Loucy (cell line): ENCODE measurements at regions not wholly inside any gene's neighbourhood (a gene's known extent, or its start where the extent isn't known, plus 50 kb on each side); places are given as distances from the start of the nearest gene placed in this dataset.
"Not testable (repeated sequence)": the region's sequence is repeated elsewhere in the genome, so short reads cannot be mapped to it uniquely, and the experiment has no call there.

ENCODE experiments used
- H2AFZ ChIP-seq: fragments of 200-600 bp; sonication (generic); 2 replicates; pipeline ENCODE4 v1.6.0; 2016; ENCODE audit warnings: antibody characterized with exemption, mild to moderate bottlenecking, low read length, moderate library complexity
- H3F3A ChIP-seq: fragments of 200-600 bp; 2 replicates; pipeline ENCODE4 v1.6.0; 2016; ENCODE audit warnings: antibody characterized with exemption, low read depth, mild to moderate bottlenecking
- H3K27me3 ChIP-seq: fragments of 200-600 bp; sonication (generic); 2 replicates; pipeline ENCODE4 v1.6.1; 2014; ENCODE audit warnings: low read length, mild to moderate bottlenecking; ENCODE audit not compliant: insufficient read depth, poor library complexity, severe bottlenecking
- H3K36me3 ChIP-seq: fragments of 200-600 bp; sonication (generic); 2 replicates; pipeline ENCODE4 v1.6.1; 2016; ENCODE audit warnings: low read length; ENCODE audit not compliant: insufficient read depth
- H3K4me1 ChIP-seq: fragments of 200-600 bp; sonication (generic); 2 replicates; pipeline ENCODE4 v1.5.1; 2014; ENCODE audit warnings: low read length, mild to moderate bottlenecking; ENCODE audit not compliant: insufficient read depth, poor library complexity, severe bottlenecking
- H3K4me2 ChIP-seq: fragments of 200-600 bp; sonication (generic); 2 replicates; pipeline ENCODE4 v1.6.0; 2014; ENCODE audit warnings: antibody characterized with exemption, low read length, low read depth, mild to moderate bottlenecking; ENCODE audit not compliant: poor library complexity, severe bottlenecking
- H3K4me3 ChIP-seq: fragments of 200-600 bp; sonication (generic); 2 replicates; pipeline ENCODE4 v1.5.1; 2014; ENCODE audit warnings: low read length, mild to moderate bottlenecking, mixed read lengths; ENCODE audit not compliant: poor library complexity, severe bottlenecking
- H3K79me2 ChIP-seq: fragments of 200-600 bp; sonication (generic); 2 replicates; pipeline ENCODE4 v1.6.1; 2014; ENCODE audit warnings: low read length; ENCODE audit not compliant: insufficient read depth
- H3K9ac ChIP-seq: fragments of 200-600 bp; sonication (generic); 2 replicates; pipeline ENCODE4 v1.6.0; 2014; ENCODE audit warnings: mild to moderate bottlenecking, low read depth, low read length, moderate library complexity; ENCODE audit not compliant: poor library complexity, severe bottlenecking
- H3K9me2 ChIP-seq: fragments of 200-600 bp; sonication (generic); replicated peaks from 2 replicates; pipeline ENCODE4 v1.6.1; 2016; ENCODE audit warnings: low read depth, low read length, mixed read lengths
- H3K9me3 ChIP-seq: fragments of 200-600 bp; sonication (generic); 2 replicates; pipeline ENCODE4 v1.6.1; 2014; ENCODE audit warnings: mild to moderate bottlenecking, antibody characterized with exemption, low read length, low read depth; ENCODE audit not compliant: insufficient read depth
- H4K20me1 ChIP-seq: fragments of 200-600 bp; sonication (generic); 2 replicates; pipeline ENCODE4 v1.6.0; 2014; ENCODE audit warnings: antibody characterized with exemption, low read length, mild to moderate bottlenecking; ENCODE audit not compliant: insufficient read depth, poor library complexity, severe bottlenecking
- EZH2phosphoT487 ChIP-seq: fragments of 200-600 bp; IDR thresholded peaks from 2 replicates; pipeline ENCODE4 v1.6.1; 2018; ENCODE audit warnings: antibody characterized with exemption, mild to moderate bottlenecking, moderate library complexity, borderline replicate concordance
- TF ChIP-seq, protein P1 (sequence below): fragments of 200-600 bp; sonication (generic); conservative IDR thresholded peaks from 2 replicates; pipeline ENCODE4 v1.5.1; 2014; ENCODE audit warnings: mild to moderate bottlenecking, antibody characterized with exemption, low read length

DNA sequence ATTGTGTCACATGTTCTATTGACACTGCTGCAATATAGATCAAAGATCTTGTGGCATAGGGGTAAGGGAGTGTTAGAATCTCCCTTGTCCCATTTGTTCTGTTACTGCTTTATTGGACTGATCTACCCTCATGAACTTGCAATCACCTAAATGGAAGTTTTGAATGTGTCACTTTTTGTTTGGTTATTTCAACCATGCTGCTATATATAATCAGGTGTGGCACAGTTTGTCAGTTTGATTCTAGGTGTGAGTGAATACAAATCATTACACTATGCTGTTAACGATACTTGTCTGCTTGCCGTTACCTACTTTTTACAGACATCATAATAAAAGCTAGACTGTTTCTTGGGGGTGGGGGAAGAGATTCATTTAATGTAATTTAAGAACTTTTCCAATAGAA lies 82.6 kb downstream of the MAB21L3 start:
- Histone ChIP-seq H3K9me3 (no peaks in the 10 kb centered on the region), H3K9ac (no peak overlapping the region), H3K79me2 (no peaks in the 10 kb centered on the region), H3K4me1 (no peaks in the 10 kb centered on the region), H3K4me3 (no peak overlapping the region), H3K9me2 (no peaks in the 10 kb centered on the region), H3K36me3 (no peaks in the 10 kb centered on the region), H4K20me1 (no peaks in the 10 kb centered on the region), H3K4me2 (no peak overlapping the region), H2AFZ (no peak overlapping the region), H3K27me3 (no peaks in the 10 kb centered on the region), H3F3A (no peaks in the 10 kb centered on the region)
- no peak for TF ChIP-seq EZH2phosphoT487
- TF ChIP-seq, protein P1, sequence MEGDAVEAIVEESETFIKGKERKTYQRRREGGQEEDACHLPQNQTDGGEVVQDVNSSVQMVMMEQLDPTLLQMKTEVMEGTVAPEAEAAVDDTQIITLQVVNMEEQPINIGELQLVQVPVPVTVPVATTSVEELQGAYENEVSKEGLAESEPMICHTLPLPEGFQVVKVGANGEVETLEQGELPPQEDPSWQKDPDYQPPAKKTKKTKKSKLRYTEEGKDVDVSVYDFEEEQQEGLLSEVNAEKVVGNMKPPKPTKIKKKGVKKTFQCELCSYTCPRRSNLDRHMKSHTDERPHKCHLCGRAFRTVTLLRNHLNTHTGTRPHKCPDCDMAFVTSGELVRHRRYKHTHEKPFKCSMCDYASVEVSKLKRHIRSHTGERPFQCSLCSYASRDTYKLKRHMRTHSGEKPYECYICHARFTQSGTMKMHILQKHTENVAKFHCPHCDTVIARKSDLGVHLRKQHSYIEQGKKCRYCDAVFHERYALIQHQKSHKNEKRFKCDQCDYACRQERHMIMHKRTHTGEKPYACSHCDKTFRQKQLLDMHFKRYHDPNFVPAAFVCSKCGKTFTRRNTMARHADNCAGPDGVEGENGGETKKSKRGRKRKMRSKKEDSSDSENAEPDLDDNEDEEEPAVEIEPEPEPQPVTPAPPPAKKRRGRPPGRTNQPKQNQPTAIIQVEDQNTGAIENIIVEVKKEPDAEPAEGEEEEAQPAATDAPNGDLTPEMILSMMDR, result no peak

DNA sequence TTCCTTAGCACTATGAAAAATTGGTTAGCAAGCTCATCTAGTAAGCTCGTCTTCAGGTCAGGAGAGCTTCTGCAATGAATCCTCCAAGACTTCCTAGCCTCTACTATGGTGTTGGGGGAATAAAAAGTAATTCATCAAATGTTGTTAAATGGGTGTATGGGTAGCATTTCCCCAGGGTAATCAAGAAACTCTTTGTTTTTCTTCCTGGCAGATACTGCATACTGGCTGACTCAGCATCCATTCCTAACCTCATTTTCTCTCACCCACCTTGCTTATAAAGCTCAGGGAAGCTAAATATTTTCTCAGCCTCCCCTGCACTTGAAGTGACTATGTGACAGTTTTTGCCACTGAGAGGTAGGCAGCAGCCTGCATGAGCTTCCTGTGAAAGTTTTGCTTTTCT lies 83.4 kb downstream of the MAB21L3 start:
- no peaks in the 10 kb centered on the region for H3F3A ChIP-seq

GRCh38 chr1:116195077-116195868 lies 84.1 kb downstream of the MAB21L3 start:
- TF ChIP-seq, protein P1, result no peak
- no peak for TF ChIP-seq EZH2phosphoT487
- no peak overlapping the region for H3K4me3 ChIP-seq
- H3K4me1 ChIP-seq, result no peaks in the 10 kb centered on the region
- H3F3A ChIP-seq, result no peaks in the 10 kb centered on the region
- H3K27me3 ChIP-seq, result no peaks in the 10 kb centered on the region
- H3K9me3 ChIP-seq, result no peaks in the 10 kb centered on the region
- no peaks in the 10 kb centered on the region for H3K36me3 ChIP-seq
- H2AFZ ChIP-seq, result no peak overlapping the region
- H3K79me2 ChIP-seq, result no peaks in the 10 kb centered on the region
- no peaks in the 10 kb centered on the region for H4K20me1 ChIP-seq
- no peak overlapping the region for H3K9ac ChIP-seq
- no peak overlapping the region for H3K4me2 ChIP-seq
- no peaks in the 10 kb centered on the region for H3K9me2 ChIP-seq

More for the DNA sequence above, 83.4 kb downstream of the MAB21L3 start:
- Histone ChIP-seq H4K20me1 (no peaks in the 10 kb centered on the region), H3K79me2 (no peaks in the 10 kb centered on the region), H3K9me3 (no peaks in the 10 kb centered on the region), H3K9me2 (no peaks in the 10 kb centered on the region), H3K4me1 (no peaks in the 10 kb centered on the region), H3K9ac (no peak overlapping the region), H3K27me3 (no peaks in the 10 kb centered on the region), H3K4me2 (no peak overlapping the region), H3K4me3 (no peak overlapping the region), H2AFZ (0 out of 2 replicates have a peak overlapping the region, but pooled peaks have one; percentile 39), H3K36me3 (no peaks in the 10 kb centered on the region)
- no peak for TF ChIP-seq EZH2phosphoT487
- TF ChIP-seq, protein P1, result no peak

DNA sequence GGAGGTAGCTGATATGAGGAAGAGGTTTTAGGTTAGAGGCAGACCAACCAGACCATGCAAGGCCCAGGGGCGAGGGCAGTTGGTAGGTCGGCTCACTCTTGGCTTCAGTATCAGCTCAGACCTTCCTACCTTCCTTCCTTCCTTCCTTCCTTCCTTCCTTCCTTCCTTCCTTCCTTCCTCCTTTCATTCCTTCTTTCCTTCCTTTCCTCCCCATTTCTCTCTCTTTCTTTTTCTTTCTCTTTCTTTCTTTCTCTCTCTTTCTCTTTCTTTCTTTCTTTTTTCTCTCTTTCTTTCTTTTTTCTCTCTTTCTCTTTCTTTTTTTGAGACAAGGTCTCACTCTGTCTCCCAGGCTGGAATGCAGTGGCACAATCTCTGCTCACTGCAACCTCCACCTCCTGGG lies 89.1 kb downstream of the MAB21L3 start:
- not testable (repeated sequence) for H3K4me1 ChIP-seq, H3K4me2 ChIP-seq, H2AFZ ChIP-seq, H3K9me2 ChIP-seq, H3K79me2 ChIP-seq, H3F3A ChIP-seq, H3K9ac ChIP-seq, H3K27me3 ChIP-seq, H3K9me3 ChIP-seq, H3K4me3 ChIP-seq, H4K20me1 ChIP-seq, H3K36me3 ChIP-seq
